Subcutaneous abdominal adipose tissue (tissue), 5 donors: ENCODE measurements at regions not wholly inside any gene's neighbourhood (a gene's known extent, or its start where the extent isn't known, plus 50 kb on each side); places are given as distances from the start of the nearest gene placed in this dataset.
A peak's percentile ranks its signal among the peaks of the same experiment; 100 is the strongest.

Experiments used
- H3K27ac ChIP-seq: one replicate; pipeline ENCODE4 v1.7.0; 2013; ENCODE audit warnings: low read depth, mild to moderate bottlenecking, inconsistent platforms, low read length, moderate library complexity
- H3K27me3 ChIP-seq, 5 donors: one replicate each; pipeline ENCODE4 v1.7.0; 2013; ENCODE audit warnings: low read length in 5 of 5, inconsistent platforms in 1 of 5; ENCODE audit not compliant: control insufficient read depth in 5 of 5, insufficient read depth in 4 of 5
- H3K36me3 ChIP-seq, 5 donors: one replicate each; pipeline ENCODE4 v1.7.0; 2013; ENCODE audit warnings: low read length in 5 of 5; ENCODE audit not compliant: control insufficient read depth in 5 of 5, insufficient read depth in 5 of 5
- H3K4me1 ChIP-seq, 5 donors: one replicate each; pipeline ENCODE4 v1.7.0; 2013; ENCODE audit warnings: low read length in 5 of 5, mild to moderate bottlenecking in 3 of 5, moderate library complexity in 1 of 5; ENCODE audit not compliant: control insufficient read depth in 5 of 5, insufficient read depth in 5 of 5
- H3K4me3 ChIP-seq, 5 donors: one replicate each; pipeline ENCODE4 v1.7.0; 2013; ENCODE audit warnings: low read length in 5 of 5, low read depth in 1 of 5
- H3K9ac ChIP-seq, 5 donors: one replicate each; pipeline ENCODE4 v1.7.0; 2013; ENCODE audit warnings: low read length in 5 of 5, mild to moderate bottlenecking in 4 of 5, moderate library complexity in 3 of 5
- H3K9me3 ChIP-seq, 5 donors: one replicate each; pipeline ENCODE4 v1.7.0; 2013; ENCODE audit warnings: low read length in 5 of 5; ENCODE audit not compliant: control insufficient read depth in 5 of 5
- donor health status: healthy.
- donor health status: healthy.
- donor health status: healthy.
- donor health status: healthy.
- donor health status: healthy.

DNA sequence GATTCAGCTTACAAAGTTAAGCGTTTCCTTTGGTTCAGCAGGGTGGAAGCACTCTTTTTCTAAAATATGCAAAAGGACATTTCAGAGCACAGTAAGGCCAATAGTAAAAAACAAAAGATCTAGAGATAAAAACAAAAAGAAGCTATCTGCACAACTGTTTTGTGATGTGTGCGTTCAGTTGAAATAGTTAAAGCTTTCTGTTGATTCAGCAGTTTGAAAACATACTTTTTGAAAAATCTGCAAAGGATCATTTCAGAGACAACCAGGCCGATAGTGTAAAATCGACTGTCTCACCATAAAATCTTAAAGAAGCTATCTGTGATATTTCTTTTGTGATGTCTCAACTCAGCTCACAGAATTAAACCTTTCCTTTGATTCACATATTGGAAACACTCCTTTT is 300.0 kb upstream of the ALG10B start:
- peaks cover 10 to 53% (median 38%) of the 10 kb centered on the region in 5 donors for H3K9me3 ChIP-seq
- H3K36me3 ChIP-seq: no peaks in the 10 kb centered on the region
- H3K4me3 ChIP-seq: peak overlapping the region in 1 of 5 donors; percentile 9
- H3K27ac ChIP-seq: no peak overlapping the region
- H3K4me1 ChIP-seq: no peaks in the 10 kb centered on the region
- no peaks in the 10 kb centered on the region for H3K27me3 ChIP-seq
- H3K9ac ChIP-seq: no peak overlapping the region

DNA sequence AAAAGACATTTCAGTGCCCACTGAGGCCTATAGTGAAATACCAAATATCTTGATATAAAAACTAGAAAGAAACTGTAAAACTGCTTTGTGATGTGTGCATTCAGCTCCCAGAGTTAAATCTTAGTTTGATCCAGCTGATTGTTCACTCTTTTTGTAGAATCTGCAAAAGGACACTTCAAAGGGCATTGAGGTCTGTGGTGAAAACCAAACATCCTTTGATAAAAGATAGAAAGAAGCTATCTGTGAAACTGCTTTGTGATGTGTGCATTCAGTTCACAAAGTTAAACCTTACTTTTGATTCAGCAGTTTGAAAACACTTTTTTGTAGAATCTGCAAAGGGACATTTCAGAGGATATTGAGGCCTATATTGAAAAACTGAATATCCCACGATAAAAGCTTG is 290.7 kb upstream of the ALG10B start:
- Histone ChIP-seq H3K9me3 (peaks cover 2 to 59% (median 27%) of the 10 kb centered on the region in 5 donors), H3K4me3 (no peak overlapping the region), H3K27ac (no peak overlapping the region), H3K36me3 (no peaks in the 10 kb centered on the region), H3K9ac (no peak overlapping the region), H3K4me1 (no peaks in the 10 kb centered on the region), H3K27me3 (no peaks in the 10 kb centered on the region)

DNA sequence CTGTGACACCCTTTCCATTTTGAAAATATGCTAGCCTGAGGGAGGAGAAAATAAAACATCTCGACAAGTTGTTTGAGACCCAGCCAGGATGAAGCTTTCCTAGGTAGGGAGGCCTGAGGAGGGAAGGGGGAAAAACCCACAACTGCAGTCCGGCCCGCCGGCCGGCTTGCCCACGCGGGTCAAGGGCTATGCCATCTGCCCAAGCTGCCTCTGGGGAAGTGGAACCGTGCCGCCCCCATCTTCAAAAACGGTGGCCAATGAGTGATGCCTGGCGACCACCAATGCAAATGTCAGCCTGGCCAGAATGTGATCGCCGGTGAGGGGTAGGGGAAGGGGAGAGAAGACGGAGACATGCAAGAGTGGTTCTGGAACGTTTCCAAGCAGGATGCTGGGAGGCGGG is 263.5 kb upstream of the ALG10B start:
- Histone ChIP-seq H3K27me3 (no peaks in the 10 kb centered on the region), H3K9ac (no peak overlapping the region), H3K4me1 (no peaks in the 10 kb centered on the region), H3K4me3 (no peak overlapping the region), H3K9me3 (peaks cover 0 to 43% (median 25%) of the 10 kb centered on the region in 5 donors), H3K27ac (no peak overlapping the region), H3K36me3 (no peaks in the 10 kb centered on the region)

DNA sequence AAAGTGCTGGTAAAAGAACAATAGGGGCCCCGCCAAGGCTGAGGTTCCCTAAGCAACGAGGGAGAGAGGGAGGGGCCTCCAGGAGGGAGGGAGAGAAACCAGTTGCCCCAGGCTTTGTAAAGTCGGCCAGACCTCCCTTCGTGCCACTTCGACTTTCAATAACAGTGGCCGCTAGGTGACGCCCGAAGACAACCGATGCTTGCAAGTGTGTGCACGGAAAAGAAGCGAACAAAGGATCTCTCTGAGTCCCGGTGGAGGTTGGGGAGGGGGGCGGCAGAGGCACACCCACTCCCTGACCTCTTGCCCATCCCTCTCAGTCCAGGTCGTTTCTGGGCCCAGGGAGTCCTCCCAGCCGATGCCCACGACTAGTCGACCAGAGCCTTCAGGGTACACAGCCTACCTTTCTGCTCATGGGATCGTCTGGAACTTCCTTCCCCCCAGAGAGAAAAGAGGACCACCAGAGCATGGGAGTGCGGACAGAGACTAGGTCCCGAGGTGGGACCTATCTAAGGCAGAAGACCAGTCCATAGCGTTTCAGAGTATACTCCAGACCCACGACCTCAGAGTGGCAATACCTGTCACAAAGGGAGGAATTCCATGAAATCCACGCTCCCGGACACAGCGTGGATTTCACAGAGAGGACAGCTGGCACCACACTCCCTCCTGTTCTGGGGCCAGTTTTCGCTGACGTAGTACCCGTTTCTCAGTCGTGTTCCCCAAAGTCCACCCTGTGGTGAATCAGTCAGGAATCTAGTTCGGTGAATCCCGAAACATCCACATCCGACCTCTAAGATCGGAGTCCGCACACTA is 262.7 kb upstream of the ALG10B start:
- Histone ChIP-seq H3K9me3 (peaks cover 0 to 37% (median 23%) of the 10 kb centered on the region in 5 donors), H3K4me3 (no peak overlapping the region), H3K4me1 (no peaks in the 10 kb centered on the region), H3K27me3 (no peaks in the 10 kb centered on the region), H3K9ac (no peak overlapping the region), H3K36me3 (no peaks in the 10 kb centered on the region), H3K27ac (no peak overlapping the region)

DNA sequence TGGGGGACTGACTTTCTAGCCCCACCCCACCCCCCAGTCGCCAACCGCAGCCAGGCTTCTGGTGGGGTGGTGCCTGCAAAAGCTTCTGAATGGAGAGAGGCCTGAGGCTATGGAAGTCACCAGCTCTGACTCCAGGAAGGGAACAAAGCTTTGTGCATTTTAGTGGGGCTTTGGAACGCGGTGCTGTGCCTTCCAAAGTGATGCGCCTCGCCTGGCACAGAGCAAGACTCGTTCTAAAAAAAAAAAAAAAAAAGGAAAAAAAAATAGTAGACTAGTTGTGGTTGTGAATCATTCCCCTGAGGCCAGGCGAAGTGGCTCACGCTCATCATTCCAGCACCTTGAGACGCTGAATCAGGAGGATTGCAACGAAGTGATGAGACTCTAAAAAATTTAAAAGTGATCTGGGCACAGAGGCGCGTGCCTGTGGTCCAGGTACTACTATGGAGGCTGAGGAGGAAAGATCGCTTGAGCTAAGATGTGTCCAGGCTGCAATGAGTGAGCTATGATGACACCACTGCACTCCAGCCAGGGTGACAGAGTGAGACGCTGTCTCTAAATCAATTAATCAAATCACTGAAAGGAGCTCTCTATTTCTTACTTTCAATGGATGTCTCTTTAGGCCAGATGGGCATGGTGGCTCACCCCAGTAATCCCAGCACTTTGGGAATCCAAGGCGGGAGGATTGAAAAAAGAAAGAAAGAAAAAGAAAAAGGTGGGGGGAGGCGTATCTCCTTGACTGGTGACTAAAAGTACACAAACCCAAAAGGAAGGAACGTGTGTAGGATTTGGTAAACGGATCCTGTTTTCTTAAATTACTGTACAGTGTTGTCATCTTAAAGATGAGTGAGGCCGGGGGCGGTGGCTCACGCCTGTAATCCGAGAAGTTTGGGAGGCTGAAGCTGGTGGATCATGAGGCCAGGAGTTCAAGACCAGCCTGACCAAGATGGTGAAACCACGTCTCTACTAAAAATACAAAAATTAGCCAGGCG is 259.6 kb upstream of the ALG10B start:
- no peaks in the 10 kb centered on the region for H3K27me3 ChIP-seq
- peaks cover 0 to 38% (median 13%) of the 10 kb centered on the region in 5 donors for H3K9me3 ChIP-seq
- no peak overlapping the region for H3K4me3 ChIP-seq

DNA sequence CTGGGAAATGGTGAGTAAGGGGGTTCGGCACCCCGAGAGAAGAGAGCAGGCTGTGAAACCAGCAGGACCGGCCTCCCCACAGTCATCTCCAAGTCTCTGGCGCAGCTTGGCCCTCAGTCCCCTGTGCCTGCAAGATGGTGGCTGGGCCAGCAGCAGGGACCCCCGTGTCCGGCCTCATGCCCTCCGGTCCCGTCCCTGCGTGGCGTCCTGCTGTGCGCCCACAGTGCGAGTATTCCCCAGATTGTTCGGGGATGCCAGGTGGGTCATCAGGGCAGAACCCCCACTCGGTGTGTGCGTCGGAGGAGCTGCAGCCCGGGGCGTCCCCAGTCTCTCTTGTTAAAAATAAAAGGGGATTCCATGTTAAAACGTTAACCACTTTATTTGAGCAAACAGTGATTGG is 216.9 kb upstream of the ALG10B start:
- H3K27me3 ChIP-seq: no peaks in the 10 kb centered on the region
- H3K36me3 ChIP-seq: no peaks in the 10 kb centered on the region
- no peak overlapping the region for H3K9ac ChIP-seq
- H3K27ac ChIP-seq: no peak overlapping the region
- no peak overlapping the region for H3K4me3 ChIP-seq
- H3K4me1 ChIP-seq: no peaks in the 10 kb centered on the region
- peaks cover 0 to 8% (median 3%) of the 10 kb centered on the region in 5 donors for H3K9me3 ChIP-seq

More for the DNA sequence above, 259.6 kb upstream of the ALG10B start:
- Histone ChIP-seq H3K4me1 (no peaks in the 10 kb centered on the region), H3K36me3 (no peaks in the 10 kb centered on the region), H3K9ac (no peak overlapping the region), H3K27ac (no peak overlapping the region)

DNA sequence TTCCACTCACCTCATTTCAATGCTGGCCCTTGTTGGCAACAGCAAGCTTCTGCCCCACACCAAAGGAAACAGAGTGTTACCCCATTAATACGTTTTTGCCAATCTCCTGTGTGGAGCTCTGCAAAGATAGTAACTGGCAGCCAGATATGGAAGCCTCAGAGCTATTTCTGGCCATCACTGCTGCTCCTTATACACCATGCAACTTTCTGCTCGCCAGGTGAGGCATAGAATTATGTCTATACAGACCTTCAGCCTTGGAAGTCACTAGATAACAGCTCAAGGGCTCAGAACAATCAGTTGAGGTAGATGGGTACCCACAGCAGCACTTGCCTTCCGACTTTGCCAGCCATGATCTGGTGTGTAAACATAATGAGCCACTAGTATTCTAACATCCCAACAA is 214.8 kb upstream of the ALG10B start:
- H3K4me1 ChIP-seq: no peaks in the 10 kb centered on the region
- no peaks in the 10 kb centered on the region for H3K36me3 ChIP-seq
- H3K9ac ChIP-seq: no peak overlapping the region
- H3K9me3 ChIP-seq: peaks cover 0 to 8% (median 3%) of the 10 kb centered on the region in 5 donors
- no peaks in the 10 kb centered on the region for H3K27me3 ChIP-seq
- H3K27ac ChIP-seq: no peak overlapping the region
- H3K4me3 ChIP-seq: no peak overlapping the region

DNA sequence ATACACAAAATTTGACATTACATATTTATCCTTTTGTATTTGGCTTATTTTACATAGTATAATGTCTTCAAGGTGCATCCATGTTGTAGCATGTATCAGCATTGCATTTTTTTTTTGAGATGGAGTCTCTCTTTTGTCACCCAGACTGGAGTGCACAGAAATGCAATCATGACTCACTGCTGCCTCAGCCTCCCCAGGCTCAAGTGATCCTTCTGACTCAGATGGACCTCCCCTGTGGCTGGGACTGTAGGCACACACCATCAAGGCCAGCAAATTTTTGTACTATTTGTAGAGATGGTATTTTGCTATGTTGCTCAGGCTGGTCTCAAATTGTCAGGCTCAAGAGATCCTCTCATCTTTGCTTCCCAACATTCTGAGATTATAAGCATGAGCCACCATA is 214.4 kb upstream of the ALG10B start:
- no peak overlapping the region for H3K4me3 ChIP-seq

DNA sequence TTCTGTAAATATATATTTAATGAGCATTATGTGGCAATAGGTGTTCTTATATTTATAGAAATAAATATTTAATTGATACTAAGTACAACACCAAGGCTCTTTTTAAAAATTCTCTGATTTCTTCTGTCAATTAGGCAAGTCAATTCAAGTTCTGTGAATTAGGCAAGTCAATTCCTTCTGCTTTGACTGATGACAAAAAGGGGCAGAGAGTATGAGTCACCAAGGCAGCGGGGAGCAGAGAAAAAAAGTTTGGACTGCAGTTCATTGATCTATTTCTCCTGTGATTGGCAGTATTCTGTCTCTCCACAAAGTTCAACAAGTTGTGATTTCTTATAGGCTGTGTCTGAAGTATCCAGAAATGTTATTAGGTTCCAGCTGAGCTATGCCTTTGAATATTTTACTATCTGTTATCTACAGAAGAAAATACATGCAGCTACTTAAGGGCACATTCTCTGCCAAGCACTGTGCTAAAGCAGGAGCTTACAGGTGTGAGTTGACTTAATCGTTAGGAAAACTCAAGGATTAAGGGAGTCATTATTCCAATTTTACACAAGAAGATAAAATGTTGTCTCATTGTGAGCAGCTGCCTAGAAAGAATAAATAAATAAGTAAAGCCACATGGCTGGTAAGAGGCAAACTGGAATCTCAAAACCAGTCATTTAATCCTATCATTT is 206.4 kb upstream of the ALG10B start:
- H3K9me3 ChIP-seq: no peaks in the 10 kb centered on the region
- H3K4me3 ChIP-seq: no peak overlapping the region
- no peaks in the 10 kb centered on the region for H3K27me3 ChIP-seq
- no peaks in the 10 kb centered on the region for H3K4me1 ChIP-seq
- H3K36me3 ChIP-seq: no peaks in the 10 kb centered on the region
- H3K27ac ChIP-seq: no peak overlapping the region
- no peak overlapping the region for H3K9ac ChIP-seq

More for the DNA sequence above, 214.4 kb upstream of the ALG10B start:
- Histone ChIP-seq H3K27me3 (no peaks in the 10 kb centered on the region), H3K9me3 (peaks cover 0 to 8% (median 3%) of the 10 kb centered on the region in 5 donors), H3K27ac (no peak overlapping the region), H3K36me3 (no peaks in the 10 kb centered on the region), H3K9ac (no peak overlapping the region), H3K4me1 (no peaks in the 10 kb centered on the region)
